Mesenchymal stem cell (in vitro differentiated cells and primary cell): ENCODE measurements at regions not wholly inside any gene's neighbourhood (a gene's known extent, or its start where the extent isn't known, plus 50 kb on each side); places are given as distances from the start of the nearest gene placed in this dataset.

Experiments used
- DNase-seq: peaks from one replicate; pipeline ENCODE4 v3.0.0-alpha.2; 2013
- H2AFZ ChIP-seq: one replicate; pipeline ENCODE4 v1.6.1; 2013; ENCODE audit warnings: low read depth, mild to moderate bottlenecking, control low read depth, inconsistent platforms, low read length, moderate library complexity
- H2AK5ac ChIP-seq: 2 replicates; pipeline ENCODE4 v1.6.1; 2013; ENCODE audit warnings: low read length, moderate library complexity, mild to moderate bottlenecking, inconsistent platforms; ENCODE audit not compliant: severe bottlenecking
- H2BK120ac ChIP-seq: one replicate; pipeline ENCODE4 v1.6.1; 2013; ENCODE audit warnings: low read depth, mild to moderate bottlenecking, inconsistent platforms, low read length, moderate library complexity
- H2BK12ac ChIP-seq, 2 experiments: one replicate each; pipeline ENCODE4 v1.6.1; 2013; ENCODE audit warnings: inconsistent platforms in 2 of 2, low read length in 2 of 2, mild to moderate bottlenecking in 2 of 2, moderate library complexity in 2 of 2, control low read depth in 1 of 2
- H2BK15ac ChIP-seq: one replicate; pipeline ENCODE4 v1.6.1; 2013; ENCODE audit warnings: mild to moderate bottlenecking, low read depth, inconsistent platforms; ENCODE audit not compliant: poor library complexity, severe bottlenecking
- H2BK5ac ChIP-seq: 2 replicates; pipeline ENCODE4 v1.6.1; 2013; ENCODE audit warnings: low read depth, mild to moderate bottlenecking, low read length, control low read depth, inconsistent platforms; ENCODE audit not compliant: poor library complexity, severe bottlenecking
- H3K14ac ChIP-seq, 2 experiments: one replicate each; pipeline ENCODE4 v1.6.1; 2013; ENCODE audit warnings: inconsistent platforms in 2 of 2, low read length in 2 of 2, control low read depth in 1 of 2, mild to moderate bottlenecking in 1 of 2, moderate library complexity in 1 of 2
- H3K18ac ChIP-seq, 2 experiments: one replicate each; pipeline ENCODE4 v1.6.1; 2013; ENCODE audit warnings: inconsistent platforms in 2 of 2, low read length in 2 of 2, control low read depth in 1 of 2, low read depth in 1 of 2, mild to moderate bottlenecking in 1 of 2
- H3K23ac ChIP-seq, 2 experiments: one replicate each; pipeline ENCODE4 v1.6.1; 2013; ENCODE audit warnings: inconsistent platforms in 2 of 2, low read length in 2 of 2, mild to moderate bottlenecking in 2 of 2, moderate library complexity in 2 of 2, control low read depth in 1 of 2
- H3K27ac ChIP-seq: 2 replicates; pipeline ENCODE4 v1.5.1; 2013; ENCODE audit warnings: mild to moderate bottlenecking, moderate library complexity, low read length, control low read depth, inconsistent platforms; ENCODE audit not compliant: poor library complexity, severe bottlenecking
- H3K27me3 ChIP-seq, 2 experiments: 2 replicates each; pipeline versions ENCODE4 v1.6.1 to v1.7.0; 2013; ENCODE audit warnings: low read length in 2 of 2, mild to moderate bottlenecking in 2 of 2, moderate library complexity in 2 of 2, control low read depth in 1 of 2, inconsistent platforms in 1 of 2; ENCODE audit not compliant: control insufficient read depth in 1 of 2, insufficient read depth in 1 of 2
- H3K36me3 ChIP-seq, 2 experiments: 2 replicates each; pipeline versions ENCODE4 v1.6.1 to v1.7.0; 2013; ENCODE audit warnings: low read length in 2 of 2, control low read depth in 1 of 2, inconsistent platforms in 1 of 2, low read depth in 1 of 2, mild to moderate bottlenecking in 1 of 2; ENCODE audit not compliant: insufficient read depth in 2 of 2, control insufficient read depth in 1 of 2
- H3K4ac ChIP-seq, 2 experiments: one replicate each; pipeline ENCODE4 v1.6.1; 2013; ENCODE audit warnings: inconsistent platforms in 2 of 2, low read length in 2 of 2, mild to moderate bottlenecking in 2 of 2, moderate library complexity in 2 of 2, control low read depth in 1 of 2, low read depth in 1 of 2
- H3K4me1 ChIP-seq: 2 replicates; pipeline ENCODE4 v1.6.1; 2013; ENCODE audit warnings: low read depth, low read length, control low read depth; ENCODE audit not compliant: control insufficient read depth, insufficient read depth
- H3K4me2 ChIP-seq: 2 replicates; pipeline ENCODE4 v1.6.1; 2013; ENCODE audit warnings: low read length, mild to moderate bottlenecking, inconsistent platforms; ENCODE audit not compliant: poor library complexity, severe bottlenecking
- H3K4me3 ChIP-seq, 2 experiments: 2 replicates each; pipeline versions ENCODE4 v1.5.1 to v1.7.0; 2013; ENCODE audit warnings: low read length in 2 of 2, mild to moderate bottlenecking in 2 of 2, control low read depth in 1 of 2, low read depth in 1 of 2; ENCODE audit not compliant: insufficient read depth in 1 of 2
- H3K79me1 ChIP-seq: replicated peaks from 2 replicates; pipeline ENCODE4 v1.6.1; 2013; ENCODE audit warnings: mild to moderate bottlenecking, control low read depth, low read length, inconsistent platforms; ENCODE audit not compliant: poor library complexity, severe bottlenecking
- H3K9ac ChIP-seq: 2 replicates; pipeline ENCODE4 v1.7.0; 2013; ENCODE audit warnings: mild to moderate bottlenecking, low read length, moderate library complexity
- H3K9me3 ChIP-seq: 2 replicates; pipeline ENCODE4 v1.7.0; 2013; ENCODE audit warnings: mild to moderate bottlenecking, low read length; ENCODE audit not compliant: control insufficient read depth
- H4K8ac ChIP-seq: one replicate; pipeline ENCODE4 v1.6.1; 2013; ENCODE audit warnings: inconsistent platforms, mild to moderate bottlenecking, low read length, moderate library complexity
- H4K91ac ChIP-seq: one replicate; pipeline ENCODE4 v1.6.1; 2013; ENCODE audit warnings: mild to moderate bottlenecking, low read length, inconsistent platforms
- WGBS: methylation state at CpG from one replicate; pipeline ENCODE4 v1.1.7; 2013; ENCODE audit warnings: mixed read lengths; 5-methylcytosine and 5-hydroxymethylcytosine counted together

DNA sequence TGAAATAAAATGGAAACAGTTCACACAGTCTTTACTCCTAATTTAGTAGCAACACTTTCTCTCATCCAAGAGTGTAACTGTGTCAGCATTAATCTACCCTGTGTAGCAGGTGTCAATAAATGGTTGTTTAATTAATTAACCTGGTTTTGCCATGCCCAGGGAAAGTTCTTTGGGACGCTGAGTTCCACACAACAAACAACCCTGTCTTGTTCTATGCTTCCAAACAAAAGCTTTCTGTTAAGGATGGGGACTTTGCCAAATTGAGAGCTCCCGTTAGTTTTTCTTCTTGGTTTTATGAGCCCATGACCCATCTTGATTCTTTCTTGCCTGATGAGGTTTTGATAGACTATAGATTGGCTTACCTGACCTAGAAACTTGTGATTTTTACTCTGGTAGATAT is 530.1 kb downstream of the KCNJ2 start:
- no peaks in the 10 kb centered on the region for H3K4me1 ChIP-seq
- no peak overlapping the region for H4K91ac ChIP-seq
- DNase-seq, result no peak
- no peak overlapping the region for H3K18ac ChIP-seq
- no peak overlapping the region for H3K27ac ChIP-seq
- H3K4me2 ChIP-seq, result no peak overlapping the region
- no peak overlapping the region for H2BK5ac ChIP-seq
- no peak overlapping the region for H2BK15ac ChIP-seq
- no peak overlapping the region for H2BK12ac ChIP-seq
- H3K4ac ChIP-seq, result no peak overlapping the region
- no peak overlapping the region for H2BK120ac ChIP-seq
- no peak overlapping the region for H2AFZ ChIP-seq
- no peak overlapping the region for H2AK5ac ChIP-seq
- no peak overlapping the region for H3K9ac ChIP-seq
- H3K27me3 ChIP-seq, result no peaks in the 10 kb centered on the region
- H3K9me3 ChIP-seq, result no peaks in the 10 kb centered on the region
- no peak overlapping the region for H3K4me3 ChIP-seq
- no peaks in the 10 kb centered on the region for H3K79me1 ChIP-seq
- no peaks in the 10 kb centered on the region for H3K36me3 ChIP-seq
- H3K23ac ChIP-seq, result no peak overlapping the region
- no peak overlapping the region for H4K8ac ChIP-seq
- WGBS, result 44% methylated on average over 1 of the region's 2 CpGs
- H3K14ac ChIP-seq, result no peak overlapping the region

- H3K36me3 ChIP-seq, result no peaks in the 10 kb centered on the region
- no peak overlapping the region for H3K18ac ChIP-seq
- no peak overlapping the region for H3K4ac ChIP-seq
- H2BK12ac ChIP-seq, result no peak overlapping the region
- no peak overlapping the region for H2AFZ ChIP-seq
- no peak overlapping the region for H2BK5ac ChIP-seq
- no peaks in the 10 kb centered on the region for H3K27me3 ChIP-seq
- no peak overlapping the region for H3K23ac ChIP-seq
- no peaks in the 10 kb centered on the region for H3K9me3 ChIP-seq
- H2BK120ac ChIP-seq, result no peak overlapping the region
- H3K4me2 ChIP-seq, result no peak overlapping the region
- H3K79me1 ChIP-seq, result no peaks in the 10 kb centered on the region
- H3K14ac ChIP-seq, result no peak overlapping the region
- no peak overlapping the region for H3K4me3 ChIP-seq
- H4K91ac ChIP-seq, result no peak overlapping the region
- no peak for DNase-seq
- no peaks in the 10 kb centered on the region for H3K4me1 ChIP-seq
- H2AK5ac ChIP-seq, result no peak overlapping the region
- H2BK15ac ChIP-seq, result no peak overlapping the region
- H3K9ac ChIP-seq, result no peak overlapping the region
- 97% methylated on average over 3 of the region's 3 CpGs for WGBS
- no peak overlapping the region for H4K8ac ChIP-seq
- H3K27ac ChIP-seq, result no peak overlapping the region
Measured at GRCh38 chr17:70702683-70703255, 533.4 kb downstream of the KCNJ2 start.

DNA sequence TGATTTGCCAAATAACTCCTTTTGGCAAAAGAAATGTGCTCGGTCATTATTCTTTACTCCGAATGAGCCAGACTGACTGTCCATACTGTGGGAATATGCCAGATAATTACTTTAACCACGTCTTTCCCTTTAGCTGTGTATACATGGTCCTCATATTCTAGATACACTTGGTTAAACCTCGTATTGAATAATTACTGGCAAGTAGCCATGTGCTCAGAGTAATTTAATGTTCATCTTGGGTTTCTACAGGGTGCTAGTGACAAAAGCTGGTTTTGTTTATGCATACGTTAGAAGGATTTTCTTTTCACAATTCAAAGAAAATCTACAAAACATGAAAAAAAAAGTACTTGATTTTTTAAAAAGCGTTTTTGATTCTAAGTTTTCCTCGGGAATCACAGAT is 540.3 kb downstream of the KCNJ2 start:
- H3K9ac ChIP-seq, result no peak overlapping the region
- 96% methylated on average over 4 of the region's 7 CpGs for WGBS
- no peak overlapping the region for H2BK15ac ChIP-seq
- no peak overlapping the region for H3K27ac ChIP-seq
- no peak overlapping the region for H3K14ac ChIP-seq
- no peaks in the 10 kb centered on the region for H3K9me3 ChIP-seq
- no peak overlapping the region for H3K4me2 ChIP-seq
- H3K18ac ChIP-seq, result no peak overlapping the region
- H2BK12ac ChIP-seq, result no peak overlapping the region
- DNase-seq, result no peak
- H4K8ac ChIP-seq, result no peak overlapping the region
- H4K91ac ChIP-seq, result no peak overlapping the region
- H3K4me1 ChIP-seq, result no peaks in the 10 kb centered on the region
- H3K23ac ChIP-seq, result no peak overlapping the region
- no peak overlapping the region for H2AFZ ChIP-seq
- no peak overlapping the region for H3K4ac ChIP-seq
- no peak overlapping the region for H3K4me3 ChIP-seq
- peaks cover 0 to 3% of the 10 kb centered on the region in 2 experiments for H3K27me3 ChIP-seq
- H3K36me3 ChIP-seq, result no peaks in the 10 kb centered on the region
- no peak overlapping the region for H2BK5ac ChIP-seq
- H2AK5ac ChIP-seq, result no peak overlapping the region
- H2BK120ac ChIP-seq, result no peak overlapping the region
- H3K79me1 ChIP-seq, result no peaks in the 10 kb centered on the region

DNA sequence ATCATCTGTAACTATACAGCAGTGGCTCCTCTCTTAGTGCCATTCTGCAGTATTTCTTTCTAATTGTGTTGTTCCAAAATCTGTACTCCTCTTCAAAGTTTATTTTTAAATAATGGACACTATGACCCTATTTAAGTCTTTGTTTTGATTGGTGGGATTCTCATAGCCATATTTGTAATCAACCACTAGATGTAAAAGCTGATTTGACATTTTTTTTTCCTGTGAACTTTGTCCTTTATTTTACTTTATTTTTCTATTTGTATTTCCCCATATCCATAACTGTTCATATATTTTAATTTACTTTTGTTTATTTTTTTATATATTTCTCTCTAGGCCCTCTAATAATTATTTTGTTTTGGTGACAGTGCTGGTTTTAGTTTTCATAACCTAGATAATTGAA is 544.4 kb downstream of the KCNJ2 start:
- Histone ChIP-seq H2BK5ac (no peak overlapping the region), H3K18ac (no peak overlapping the region), H3K4me1 (no peaks in the 10 kb centered on the region), H3K36me3 (no peaks in the 10 kb centered on the region), H2BK120ac (no peak overlapping the region), H3K23ac (no peak overlapping the region), H3K4ac (no peak overlapping the region), H2BK12ac (no peak overlapping the region), H4K91ac (no peak overlapping the region), H2AFZ (no peak overlapping the region), H3K27ac (no peak overlapping the region), H3K4me3 (no peak overlapping the region), H3K4me2 (no peak overlapping the region), H3K9ac (no peak overlapping the region), H4K8ac (no peak overlapping the region), H2BK15ac (no peak overlapping the region), H2AK5ac (no peak overlapping the region), H3K14ac (no peak overlapping the region), H3K79me1 (no peaks in the 10 kb centered on the region), H3K9me3 (no peaks in the 10 kb centered on the region), H3K27me3 (peaks cover 0 to 1% of the 10 kb centered on the region in 2 experiments)
- no peak for DNase-seq
